H1 (cell line): ENCODE measurements at regions not wholly inside any gene's neighbourhood (a gene's known extent, or its start where the extent isn't known, plus 50 kb on each side); places are given as distances from the start of the nearest gene placed in this dataset.

Experiments
- NANOG ChIP-seq: IDR thresholded peaks from 2 replicates; pipeline ENCODE4 v1.6.1; 2011; ENCODE audit warnings: low read length, low read depth, mild to moderate bottlenecking, inconsistent platforms; ENCODE audit not compliant: insufficient read depth, poor library complexity, severe bottlenecking

GRCh38 chr20:23193801-23194384, 107.8 kb upstream of the CD93 start (continued):
- TF ChIP-seq NANOG = no peak
